Dendritic cell treated with granulocyte-macrophage colony-stimulating factor and Interleukin-4, amounts not matched to agents 40 ng/mL and 50 ng/mL, for 4 days (primary cell): ENCODE measurements at regions not wholly inside any gene's neighbourhood (a gene's known extent, or its start where the extent isn't known, plus 50 kb on each side); places are given as distances from the start of the nearest gene placed in this dataset.

Source experiments
- H3K27ac Mint-ChIP-seq: one replicate; pipeline ENCODE4 v1.8.0; 2022; ENCODE audit warnings: mild to moderate bottlenecking, mixed read lengths
- H3K27me3 Mint-ChIP-seq: one replicate; pipeline ENCODE4 v1.8.0; 2022; ENCODE audit warnings: mild to moderate bottlenecking, mixed read lengths
- H3K36me3 Mint-ChIP-seq: one replicate; pipeline ENCODE4 v1.8.0; 2022; ENCODE audit warnings: low read depth, mixed read lengths
- H3K4me1 Mint-ChIP-seq: one replicate; pipeline ENCODE4 v1.8.0; 2022; ENCODE audit warnings: low read depth, mixed read lengths
- H3K4me3 Mint-ChIP-seq: one replicate; pipeline ENCODE4 v1.8.0; 2022; ENCODE audit warnings: mild to moderate bottlenecking, moderate library complexity, mixed read lengths
- H3K9me3 Mint-ChIP-seq: one replicate; pipeline ENCODE4 v1.8.0; 2022; ENCODE audit warnings: mixed read lengths
- intact Hi-C: fragments of 100-400 bp; cut with micrococcal nuclease; formaldehyde crosslinking; loops from one replicate; pipeline ENCODE4 v1.15.0; 2022

GRCh38 chrY:7957773-7958172, 1046.2 kb upstream of the AMELY start:
- Mint-ChIP-seq H3K9me3 (no peaks in the 10 kb centered on the region), H3K4me1 (no peaks in the 10 kb centered on the region), H3K27ac (no peak overlapping the region), H3K4me3 (no peak overlapping the region), H3K36me3 (no peaks in the 10 kb centered on the region), H3K27me3 (no peaks in the 10 kb centered on the region)
- intact Hi-C loops, result no loop called here

GRCh38 chrY:7951187-7951852, 1039.8 kb upstream of the AMELY start:
- Mint-ChIP-seq H3K27me3 (no peaks in the 10 kb centered on the region), H3K27ac (no peak overlapping the region), H3K9me3 (no peaks in the 10 kb centered on the region), H3K4me3 (no peak overlapping the region), H3K4me1 (no peaks in the 10 kb centered on the region), H3K36me3 (no peaks in the 10 kb centered on the region)
- intact Hi-C loops, result no loop called here

DNA sequence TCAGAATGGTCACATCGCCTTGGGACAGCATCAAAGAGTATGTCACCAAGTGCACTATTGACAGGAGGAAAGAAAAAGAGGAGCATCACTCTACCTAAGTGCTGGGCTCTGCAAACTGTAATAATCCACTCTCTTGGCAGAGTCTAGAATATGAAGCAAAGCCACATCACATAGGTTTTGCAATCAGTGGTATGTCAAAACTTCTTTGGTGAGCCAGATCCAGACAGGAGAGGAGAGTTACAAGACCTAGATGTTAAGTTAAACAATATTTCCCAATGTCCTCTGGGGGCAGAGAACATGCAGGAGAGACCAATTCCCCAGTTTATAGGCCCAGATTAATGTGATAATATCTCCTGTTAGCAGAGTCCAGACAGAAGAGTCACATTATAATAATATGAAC, 1032.6 kb upstream of the AMELY start:
- intact Hi-C loops, result no loop called here
- Mint-ChIP-seq H3K36me3 (no peaks in the 10 kb centered on the region), H3K4me3 (no peak overlapping the region), H3K9me3 (no peaks in the 10 kb centered on the region), H3K27me3 (no peaks in the 10 kb centered on the region), H3K27ac (no peak overlapping the region), H3K4me1 (no peaks in the 10 kb centered on the region)

DNA sequence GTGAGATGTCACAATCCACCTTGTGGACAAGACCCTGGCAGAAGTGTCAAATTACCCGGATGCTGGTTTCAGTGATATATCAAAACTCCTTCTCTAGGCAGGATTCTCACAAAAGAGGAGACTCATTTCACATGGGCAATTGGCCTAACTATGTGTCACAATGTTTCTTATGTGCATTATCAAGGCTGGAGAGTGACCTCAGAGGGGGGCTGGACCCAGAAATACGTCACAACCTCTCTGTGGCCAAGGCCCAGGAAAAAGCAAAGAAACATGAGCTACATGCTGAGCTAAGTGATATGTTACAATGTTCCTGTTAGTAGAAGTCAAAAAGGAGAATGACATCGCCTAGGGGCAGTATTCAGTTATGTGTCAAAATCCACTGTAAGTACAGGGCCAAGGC, 1031.2 kb upstream of the AMELY start:
- no peak overlapping the region for H3K27ac Mint-ChIP-seq
- no peaks in the 10 kb centered on the region for H3K36me3 Mint-ChIP-seq
- H3K9me3 Mint-ChIP-seq, result no peaks in the 10 kb centered on the region
- H3K4me3 Mint-ChIP-seq, result no peak overlapping the region
- H3K27me3 Mint-ChIP-seq, result no peaks in the 10 kb centered on the region
- intact Hi-C loops, result no loop called here
- no peaks in the 10 kb centered on the region for H3K4me1 Mint-ChIP-seq

- no peaks in the 10 kb centered on the region for H3K36me3 Mint-ChIP-seq
- intact Hi-C loops, result no loop called here
- H3K4me1 Mint-ChIP-seq, result no peaks in the 10 kb centered on the region
- H3K27me3 Mint-ChIP-seq, result no peaks in the 10 kb centered on the region
- H3K4me3 Mint-ChIP-seq, result no peak overlapping the region
- H3K27ac Mint-ChIP-seq, result no peak overlapping the region
- no peaks in the 10 kb centered on the region for H3K9me3 Mint-ChIP-seq
These were observed 1030.3 kb upstream of the AMELY start for GRCh38 chrY:7941856-7942255.

GRCh38 chrY:7938982-7939718, 1027.6 kb upstream of the AMELY start:
- Mint-ChIP-seq H3K4me3 (no peak overlapping the region), H3K9me3 (no peaks in the 10 kb centered on the region), H3K27me3 (no peaks in the 10 kb centered on the region), H3K27ac (no peak overlapping the region), H3K36me3 (no peaks in the 10 kb centered on the region), H3K4me1 (no peaks in the 10 kb centered on the region)
- intact Hi-C loops, result no loop called here

- Mint-ChIP-seq H3K9me3 (no peaks in the 10 kb centered on the region), H3K4me1 (no peaks in the 10 kb centered on the region), H3K36me3 (no peaks in the 10 kb centered on the region), H3K27me3 (no peaks in the 10 kb centered on the region), H3K27ac (no peak overlapping the region), H3K4me3 (no peak overlapping the region)
- intact Hi-C loops, result no loop called here
These were observed 1025.3 kb upstream of the AMELY start for GRCh38 chrY:7936831-7937230.

GRCh38 chrY:7936046-7936445, 1024.5 kb upstream of the AMELY start:
- intact Hi-C loops, result no loop called here
- no peaks in the 10 kb centered on the region for H3K27me3 Mint-ChIP-seq
- no peaks in the 10 kb centered on the region for H3K9me3 Mint-ChIP-seq
- H3K36me3 Mint-ChIP-seq, result no peaks in the 10 kb centered on the region
- H3K4me3 Mint-ChIP-seq, result no peak overlapping the region
- H3K4me1 Mint-ChIP-seq, result no peaks in the 10 kb centered on the region
- H3K27ac Mint-ChIP-seq, result no peak overlapping the region

DNA sequence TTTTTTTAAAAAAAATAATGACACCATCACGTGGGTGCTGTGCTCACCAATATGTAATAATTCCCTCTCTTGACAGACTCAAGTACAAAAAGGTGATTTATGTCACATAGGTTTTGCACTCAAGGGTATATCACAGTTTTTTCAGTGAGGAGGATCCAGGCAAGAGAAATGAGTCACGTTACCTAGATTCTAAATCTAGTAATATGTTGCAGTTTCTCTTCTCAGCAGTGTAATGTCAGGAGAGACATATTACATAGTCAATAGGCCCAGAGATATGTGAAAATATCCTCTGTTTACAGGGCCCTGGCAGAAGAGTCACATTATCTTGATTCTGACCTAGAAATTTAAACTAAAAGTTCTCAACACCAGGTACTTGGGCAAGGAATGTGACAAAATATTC, 1024.1 kb upstream of the AMELY start:
- Mint-ChIP-seq H3K4me1 (no peaks in the 10 kb centered on the region), H3K36me3 (no peaks in the 10 kb centered on the region), H3K27me3 (no peaks in the 10 kb centered on the region), H3K9me3 (no peaks in the 10 kb centered on the region), H3K4me3 (no peak overlapping the region), H3K27ac (no peak overlapping the region)
- intact Hi-C loops, result no loop called here

DNA sequence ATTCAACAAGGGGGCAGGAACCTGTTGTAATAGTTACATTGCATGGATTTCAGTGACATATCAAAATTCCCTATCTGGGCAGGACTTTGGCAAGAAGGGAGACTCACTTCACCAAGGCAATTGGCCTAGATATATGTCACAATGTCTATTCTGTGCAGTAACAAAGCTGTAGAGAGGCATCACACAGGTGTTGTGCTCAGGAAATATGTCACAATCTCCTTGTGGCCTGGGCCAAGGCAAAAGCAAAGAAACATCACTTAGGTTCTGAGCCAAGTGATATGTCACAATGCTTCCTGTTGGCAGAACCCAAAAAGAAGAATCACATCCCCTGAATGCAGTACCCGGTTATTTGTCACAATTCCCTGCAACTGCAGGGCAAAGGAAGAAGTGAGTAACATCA, 1020.9 kb upstream of the AMELY start:
- Mint-ChIP-seq H3K4me1 (no peaks in the 10 kb centered on the region), H3K36me3 (no peaks in the 10 kb centered on the region), H3K9me3 (no peaks in the 10 kb centered on the region), H3K4me3 (no peak overlapping the region), H3K27ac (no peak overlapping the region), H3K27me3 (no peaks in the 10 kb centered on the region)
- intact Hi-C loops, result no loop called here

- intact Hi-C loops, result no loop called here
- no peak overlapping the region for H3K4me3 Mint-ChIP-seq
- no peaks in the 10 kb centered on the region for H3K4me1 Mint-ChIP-seq
- H3K9me3 Mint-ChIP-seq, result no peaks in the 10 kb centered on the region
- H3K36me3 Mint-ChIP-seq, result no peaks in the 10 kb centered on the region
- H3K27ac Mint-ChIP-seq, result no peak overlapping the region
- H3K27me3 Mint-ChIP-seq, result no peaks in the 10 kb centered on the region
These were observed 1018.3 kb upstream of the AMELY start for GRCh38 chrY:7929866-7930265.

GRCh38 chrY:7924059-7924458, 1012.5 kb upstream of the AMELY start:
- Mint-ChIP-seq H3K36me3 (no peaks in the 10 kb centered on the region), H3K27me3 (no peaks in the 10 kb centered on the region), H3K4me1 (no peaks in the 10 kb centered on the region), H3K27ac (no peak overlapping the region), H3K4me3 (no peak overlapping the region), H3K9me3 (no peaks in the 10 kb centered on the region)
- intact Hi-C loops, result no loop called here

- Mint-ChIP-seq H3K36me3 (no peaks in the 10 kb centered on the region), H3K27me3 (no peaks in the 10 kb centered on the region), H3K4me3 (no peak overlapping the region), H3K27ac (no peak overlapping the region), H3K9me3 (no peaks in the 10 kb centered on the region), H3K4me1 (no peaks in the 10 kb centered on the region)
- intact Hi-C loops, result no loop called here
These were observed 1012.0 kb upstream of the AMELY start for GRCh38 chrY:7923476-7924017.

- Mint-ChIP-seq H3K9me3 (no peaks in the 10 kb centered on the region), H3K27ac (no peak overlapping the region), H3K36me3 (no peaks in the 10 kb centered on the region), H3K4me1 (no peaks in the 10 kb centered on the region), H3K4me3 (no peak overlapping the region), H3K27me3 (no peaks in the 10 kb centered on the region)
- intact Hi-C loops, result no loop called here
These were observed 1008.8 kb upstream of the AMELY start for GRCh38 chrY:7920382-7920781.

DNA sequence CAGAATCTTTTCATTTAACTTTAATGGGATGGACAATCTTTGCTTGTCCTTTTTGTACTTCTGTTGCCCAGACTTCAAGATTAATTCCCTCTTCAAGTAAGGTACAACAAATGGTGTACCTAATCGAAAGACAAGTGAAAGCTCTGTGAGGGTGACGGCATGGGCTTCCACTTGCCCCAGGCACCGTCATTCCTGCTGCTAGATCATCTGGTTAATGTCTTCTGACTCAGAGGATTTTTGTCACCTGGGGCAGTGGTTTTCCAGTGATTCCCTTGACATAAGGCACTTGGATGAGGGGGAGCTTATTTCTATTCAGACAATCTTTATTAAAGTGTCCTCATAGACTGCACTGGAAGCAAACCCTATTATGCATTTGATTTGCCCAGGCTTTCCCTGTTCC, 977.0 kb upstream of the AMELY start:
- Mint-ChIP-seq H3K27ac (no peak overlapping the region), H3K9me3 (no peaks in the 10 kb centered on the region), H3K27me3 (peaks cover 4% of the 10 kb centered on the region), H3K36me3 (no peaks in the 10 kb centered on the region), H3K4me1 (no peaks in the 10 kb centered on the region), H3K4me3 (no peak overlapping the region)
- intact Hi-C loops, result no loop called here
